OCI-LY7 (cell line): ENCODE measurements at regions not wholly inside any gene's neighbourhood (a gene's known extent, or its start where the extent isn't known, plus 50 kb on each side); places are given as distances from the start of the nearest gene placed in this dataset.

Experiments used
- EZH2phosphoT487 ChIP-seq: fragments of 200-600 bp; sonication (generic); IDR thresholded peaks from 2 replicates; pipeline ENCODE4 v1.6.1; 2018; ENCODE audit warnings: low read depth, borderline replicate concordance, mild to moderate bottlenecking, mixed run types, antibody characterized with exemption, low read length, moderate library complexity, mixed read lengths
- TF ChIP-seq, protein P1 (sequence below): fragments of 200-600 bp; sonication (generic); conservative IDR thresholded peaks from 2 replicates; pipeline ENCODE4 v1.5.1; 2014; ENCODE audit warnings: mild to moderate bottlenecking, antibody characterized with exemption, low read length, moderate library complexity, mixed read lengths

DNA sequence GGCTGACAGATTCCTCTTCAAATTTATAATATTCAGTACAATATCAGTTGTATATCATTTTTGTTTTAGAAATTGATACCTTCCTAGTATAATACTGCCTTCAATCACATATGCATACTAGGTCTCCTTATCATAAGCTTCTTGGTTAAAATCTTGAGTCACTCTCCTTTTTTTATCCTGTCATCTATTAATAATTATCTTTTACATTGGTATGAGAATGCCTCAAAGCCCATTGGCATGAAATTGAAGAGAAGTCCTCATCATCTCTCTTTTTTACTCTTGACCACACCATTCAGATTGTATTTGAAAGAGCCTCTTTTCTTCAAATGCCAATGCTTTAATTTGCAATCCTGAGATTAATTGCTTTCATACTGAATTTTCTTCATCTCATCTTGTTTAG lies 810.3 kb downstream of the BRINP1 start:
- TF ChIP-seq, protein P1, sequence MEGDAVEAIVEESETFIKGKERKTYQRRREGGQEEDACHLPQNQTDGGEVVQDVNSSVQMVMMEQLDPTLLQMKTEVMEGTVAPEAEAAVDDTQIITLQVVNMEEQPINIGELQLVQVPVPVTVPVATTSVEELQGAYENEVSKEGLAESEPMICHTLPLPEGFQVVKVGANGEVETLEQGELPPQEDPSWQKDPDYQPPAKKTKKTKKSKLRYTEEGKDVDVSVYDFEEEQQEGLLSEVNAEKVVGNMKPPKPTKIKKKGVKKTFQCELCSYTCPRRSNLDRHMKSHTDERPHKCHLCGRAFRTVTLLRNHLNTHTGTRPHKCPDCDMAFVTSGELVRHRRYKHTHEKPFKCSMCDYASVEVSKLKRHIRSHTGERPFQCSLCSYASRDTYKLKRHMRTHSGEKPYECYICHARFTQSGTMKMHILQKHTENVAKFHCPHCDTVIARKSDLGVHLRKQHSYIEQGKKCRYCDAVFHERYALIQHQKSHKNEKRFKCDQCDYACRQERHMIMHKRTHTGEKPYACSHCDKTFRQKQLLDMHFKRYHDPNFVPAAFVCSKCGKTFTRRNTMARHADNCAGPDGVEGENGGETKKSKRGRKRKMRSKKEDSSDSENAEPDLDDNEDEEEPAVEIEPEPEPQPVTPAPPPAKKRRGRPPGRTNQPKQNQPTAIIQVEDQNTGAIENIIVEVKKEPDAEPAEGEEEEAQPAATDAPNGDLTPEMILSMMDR = no peak
- TF ChIP-seq EZH2phosphoT487 = no peak
